Endometrium (tissue), 2 donors: ENCODE measurements at regions not wholly inside any gene's neighbourhood (a gene's known extent, or its start where the extent isn't known, plus 50 kb on each side); places are given as distances from the start of the nearest gene placed in this dataset.
A peak's percentile ranks its signal among the peaks of the same experiment; 100 is the strongest.

Source experiments
- FAIRE-seq: peaks from 2 replicates; lab custom pipeline; 2012; peaks lifted over from hg19 to GRCh38; lab: Jason Lieb, UNC
- donor health status: control.
- donor health status: control.

DNA sequence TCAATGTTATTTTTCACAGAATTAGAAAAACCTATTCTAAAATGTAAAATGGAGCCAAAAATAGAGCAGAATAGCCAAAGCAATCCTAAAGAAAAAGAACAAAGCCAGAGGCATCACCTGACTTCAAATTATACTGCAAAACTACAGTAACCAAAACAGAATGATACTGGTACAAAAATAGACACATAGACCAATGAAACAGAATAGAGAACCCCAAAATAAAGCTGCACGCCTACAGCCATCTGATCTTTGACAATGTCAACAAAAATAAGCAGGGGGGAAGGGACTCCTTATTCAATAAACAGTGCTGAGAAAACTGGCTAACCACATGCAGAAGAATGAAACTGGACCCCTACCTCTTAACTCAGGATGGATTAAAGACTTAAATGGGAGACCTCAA lies 65.8 kb upstream of the PDE4D start:
- no peak for FAIRE-seq

DNA sequence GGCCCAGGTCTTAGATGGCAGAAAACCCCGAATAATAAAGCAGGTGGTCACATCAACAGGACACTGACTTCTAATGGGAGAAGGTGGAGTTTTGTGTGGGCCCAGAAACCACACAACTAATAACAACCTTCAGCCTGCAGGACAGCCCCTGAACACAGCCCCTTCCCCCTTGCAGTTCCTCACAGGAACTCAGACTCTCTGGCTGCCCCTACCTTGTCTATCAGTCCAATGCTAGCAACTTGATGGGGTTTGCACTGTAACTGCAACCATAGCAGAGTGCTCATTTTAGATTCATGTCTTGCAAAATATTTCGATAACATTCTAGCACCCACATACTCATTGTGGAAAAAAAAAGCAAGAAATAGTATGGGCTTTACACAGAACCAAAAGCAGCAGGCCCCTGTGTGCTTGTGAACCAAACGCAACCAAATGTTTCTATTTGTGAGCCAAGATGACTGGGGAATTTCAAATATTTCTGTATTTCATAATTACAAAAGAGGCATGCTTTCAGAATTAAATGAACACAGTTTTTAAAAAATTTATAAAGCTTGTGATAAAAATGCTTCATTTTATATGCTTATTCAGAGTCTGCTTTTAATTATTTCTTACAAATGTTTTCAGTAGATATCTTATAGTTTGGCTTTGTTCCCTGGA lies 62.7 kb upstream of the PDE4D start:
- peak; percentile 39 for FAIRE-seq

DNA sequence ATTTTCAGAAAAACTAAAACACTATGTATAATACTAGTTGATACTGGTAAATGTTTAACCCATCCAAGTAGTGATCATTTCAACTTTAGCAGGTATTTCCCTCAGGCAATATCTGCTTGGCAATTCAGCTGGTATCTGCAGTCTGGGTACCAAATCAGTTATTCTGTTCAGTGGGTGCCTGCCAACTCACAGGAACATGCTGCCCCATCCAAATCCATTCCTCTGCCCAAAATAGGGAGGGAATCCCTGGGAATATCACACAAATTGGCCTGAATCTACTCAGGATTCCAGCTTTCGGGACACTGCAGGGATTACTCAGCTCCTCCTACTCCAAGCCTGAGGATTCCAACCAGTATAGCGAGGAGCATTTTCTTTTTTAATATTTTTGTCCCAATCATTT lies 61.7 kb upstream of the PDE4D start:
- no peak for FAIRE-seq

DNA sequence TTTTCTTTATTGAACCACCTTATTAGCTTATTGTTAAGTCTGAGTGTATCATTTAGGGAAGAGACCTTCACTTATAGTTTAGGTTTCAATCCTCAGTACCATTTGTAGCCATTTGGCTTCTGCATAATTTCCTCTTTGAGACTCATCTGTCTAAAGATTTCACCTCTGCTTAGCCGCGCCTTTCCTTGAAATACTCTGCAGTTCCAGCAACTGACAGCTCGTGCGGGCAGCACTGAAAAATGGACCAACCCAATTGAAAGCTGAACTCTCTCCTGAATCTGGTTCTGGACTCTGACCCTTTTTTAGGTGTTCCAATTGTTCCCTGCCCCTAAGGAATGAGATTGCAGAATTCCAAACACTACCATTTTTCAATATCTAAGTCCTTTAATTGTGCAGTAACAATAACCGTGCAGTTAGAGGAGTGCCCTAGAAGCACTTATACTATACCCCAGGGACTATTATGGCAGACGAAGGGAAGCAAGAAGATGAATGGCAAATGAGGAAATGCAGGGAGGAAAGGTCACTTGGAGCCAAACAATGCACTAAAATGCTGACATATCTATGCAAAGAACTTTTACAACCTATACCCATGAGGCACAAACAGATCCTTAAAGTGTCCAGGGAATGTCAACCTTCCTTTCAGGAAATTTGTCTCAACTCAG lies 50.1 kb upstream of the PDE4D start:
- no peak for FAIRE-seq
